ENCODE measurements at regions not wholly inside any gene's neighbourhood (a gene's known extent, or its start where the extent isn't known, plus 50 kb on each side); places are given as distances from the start of the nearest gene placed in this dataset.

DNA sequence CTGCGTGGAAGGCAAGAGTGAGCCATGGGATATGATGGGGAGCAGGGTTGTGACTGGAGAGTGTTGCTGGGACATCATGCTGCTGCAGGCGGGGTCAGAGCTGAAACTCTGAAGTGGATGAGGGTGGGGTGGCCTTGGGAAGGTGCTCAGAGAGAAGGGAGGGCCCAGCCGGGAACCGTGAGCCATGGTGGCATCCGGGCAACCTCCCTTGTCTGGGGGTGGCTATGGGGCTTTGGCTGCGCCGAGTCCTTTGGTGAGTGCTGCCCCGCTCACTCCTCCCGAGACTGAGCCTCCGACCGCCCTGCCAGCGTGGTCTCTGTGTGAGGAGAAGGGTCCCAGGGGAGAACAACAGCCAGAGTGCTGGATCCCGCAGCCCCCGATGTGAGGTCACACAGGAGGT is 632.0 kb downstream of the BRD1 start:
- TF ChIP-seq, protein P1, sequence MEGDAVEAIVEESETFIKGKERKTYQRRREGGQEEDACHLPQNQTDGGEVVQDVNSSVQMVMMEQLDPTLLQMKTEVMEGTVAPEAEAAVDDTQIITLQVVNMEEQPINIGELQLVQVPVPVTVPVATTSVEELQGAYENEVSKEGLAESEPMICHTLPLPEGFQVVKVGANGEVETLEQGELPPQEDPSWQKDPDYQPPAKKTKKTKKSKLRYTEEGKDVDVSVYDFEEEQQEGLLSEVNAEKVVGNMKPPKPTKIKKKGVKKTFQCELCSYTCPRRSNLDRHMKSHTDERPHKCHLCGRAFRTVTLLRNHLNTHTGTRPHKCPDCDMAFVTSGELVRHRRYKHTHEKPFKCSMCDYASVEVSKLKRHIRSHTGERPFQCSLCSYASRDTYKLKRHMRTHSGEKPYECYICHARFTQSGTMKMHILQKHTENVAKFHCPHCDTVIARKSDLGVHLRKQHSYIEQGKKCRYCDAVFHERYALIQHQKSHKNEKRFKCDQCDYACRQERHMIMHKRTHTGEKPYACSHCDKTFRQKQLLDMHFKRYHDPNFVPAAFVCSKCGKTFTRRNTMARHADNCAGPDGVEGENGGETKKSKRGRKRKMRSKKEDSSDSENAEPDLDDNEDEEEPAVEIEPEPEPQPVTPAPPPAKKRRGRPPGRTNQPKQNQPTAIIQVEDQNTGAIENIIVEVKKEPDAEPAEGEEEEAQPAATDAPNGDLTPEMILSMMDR (IDR thresholded peaks at IDR 0.05), result no peak
- TF ChIP-seq POLR2A (IDR thresholded peaks at IDR 0.05) (no peak), EP300 (IDR thresholded peaks at IDR 0.05) (no peak), POLR2AphosphoS5 (IDR thresholded peaks at IDR 0.05) (no peak)
